GM18951 (cell line): ENCODE measurements at regions not wholly inside any gene's neighbourhood (a gene's known extent, or its start where the extent isn't known, plus 50 kb on each side); places are given as distances from the start of the nearest gene placed in this dataset.

ENCODE experiments used
- POLR2A ChIP-seq: IDR thresholded peaks from 4 replicates; pipeline ENCODE4 v1.6.1; 2011; ENCODE audit warnings: mild to moderate bottlenecking; ENCODE audit not compliant: insufficient read length, insufficient read depth; ENCODE audit errors: extremely low read depth
- in situ Hi-C: fragments of 300-500 bp; cut with MboI; formaldehyde crosslinking; loops from one replicate; pipeline ENCODE4 v1.12.0; 2022; ENCODE audit warnings: low sequenced_read_pairs, mixed read lengths, inconsistent platforms; ENCODE audit not compliant: unreplicated experiment

DNA sequence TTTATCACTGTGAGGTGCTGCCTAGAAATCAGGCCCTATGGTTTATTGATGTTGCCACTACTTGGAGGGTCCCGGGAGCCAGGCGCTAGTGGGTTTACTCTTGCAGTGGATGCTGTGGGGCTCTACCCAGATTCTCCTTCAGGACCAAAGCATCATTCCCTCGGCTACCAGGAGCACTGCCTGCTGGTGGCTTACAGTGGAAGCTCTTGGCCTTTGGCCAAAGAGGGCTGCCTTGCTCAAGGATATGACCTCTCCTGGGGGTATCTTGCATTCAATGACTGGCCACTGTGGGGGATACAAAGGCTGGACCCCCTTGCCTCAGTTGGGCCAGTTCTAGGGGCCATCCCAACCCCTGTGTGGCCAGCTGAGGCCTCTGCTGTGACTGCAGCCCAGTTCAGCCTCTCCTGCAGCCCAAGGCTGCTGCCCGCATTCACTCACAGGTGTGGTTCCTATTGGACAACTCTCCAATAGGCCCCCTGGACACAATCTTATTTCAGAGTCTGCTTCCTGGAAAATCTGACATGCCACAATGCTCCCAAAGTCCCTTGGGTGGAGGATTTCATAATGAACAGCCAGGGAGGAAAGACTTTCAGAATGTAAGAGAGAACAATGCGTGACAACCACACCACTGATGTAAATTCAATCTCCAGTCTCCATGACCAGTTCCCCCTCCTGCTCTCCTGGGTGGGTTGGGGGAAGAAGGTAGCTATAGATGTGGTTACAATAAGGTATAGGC, 196.3 kb downstream of the SNX10 start:
- TF ChIP-seq POLR2A, result no peak
- in situ Hi-C loops, result loop anchor here (25.0 kb wide), 1 partner anchor 601 kb away; no protein-coding TSS in a partner anchor

DNA sequence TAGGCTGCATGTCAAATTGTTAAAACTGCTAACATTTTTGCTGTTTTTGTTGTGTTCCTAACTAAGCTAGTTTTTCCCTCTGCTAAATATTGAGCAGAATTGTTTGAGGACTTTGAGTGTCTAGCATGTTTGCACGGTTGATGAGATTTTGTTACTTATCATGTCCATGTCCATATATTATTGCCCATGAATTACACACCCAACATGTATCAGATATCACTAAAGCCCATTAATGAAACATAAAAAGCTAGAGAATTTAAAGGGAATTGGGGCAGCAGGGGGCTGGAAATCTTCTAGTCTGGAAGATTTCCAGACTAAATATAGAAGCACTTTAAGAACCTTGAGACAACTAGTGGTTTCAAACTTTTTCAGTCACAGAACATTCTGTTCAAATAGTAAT, 197.7 kb downstream of the SNX10 start:
- in situ Hi-C loops, result loop anchor here (25.0 kb wide), 1 partner anchor 602 kb away; no protein-coding TSS in a partner anchor
- no peak for TF ChIP-seq POLR2A

DNA sequence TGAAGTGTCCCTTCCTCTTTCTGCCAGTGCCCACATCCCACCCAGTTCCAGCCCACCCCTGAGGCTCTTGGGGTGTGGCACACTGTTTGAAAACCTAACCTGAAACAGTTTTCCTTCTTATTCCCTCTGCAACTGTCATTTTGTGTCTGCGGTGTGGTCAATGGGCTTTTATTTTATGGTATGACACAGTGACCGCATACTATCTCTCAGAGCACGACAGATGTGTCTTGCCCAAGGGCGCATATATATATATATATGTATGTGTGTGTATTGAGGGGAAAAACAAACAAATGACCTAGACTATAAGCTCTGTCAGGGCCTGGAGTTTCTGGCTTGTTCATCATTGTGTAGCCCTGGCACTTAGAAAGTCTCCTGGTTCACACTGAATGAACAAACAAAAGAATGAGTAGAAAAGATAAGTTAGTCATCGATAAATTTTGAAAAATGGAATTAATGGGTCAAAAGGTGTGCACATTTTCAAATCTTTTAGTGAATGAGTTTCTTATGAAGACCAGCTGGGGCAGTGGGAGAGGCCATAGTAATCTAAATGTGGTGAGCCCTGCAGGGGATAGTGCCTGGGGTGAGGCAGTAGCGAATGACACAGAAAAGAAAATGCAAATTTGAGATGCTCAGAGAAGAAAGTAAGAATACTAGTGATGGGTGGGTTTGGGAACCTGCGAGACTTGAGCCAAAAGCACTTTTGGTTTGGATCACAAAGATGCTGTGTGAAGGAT, 198.4 kb downstream of the SNX10 start:
- no peak for TF ChIP-seq POLR2A
- in situ Hi-C loops, result loop anchor here (25.0 kb wide), 1 partner anchor 603 kb away; no protein-coding TSS in a partner anchor

DNA sequence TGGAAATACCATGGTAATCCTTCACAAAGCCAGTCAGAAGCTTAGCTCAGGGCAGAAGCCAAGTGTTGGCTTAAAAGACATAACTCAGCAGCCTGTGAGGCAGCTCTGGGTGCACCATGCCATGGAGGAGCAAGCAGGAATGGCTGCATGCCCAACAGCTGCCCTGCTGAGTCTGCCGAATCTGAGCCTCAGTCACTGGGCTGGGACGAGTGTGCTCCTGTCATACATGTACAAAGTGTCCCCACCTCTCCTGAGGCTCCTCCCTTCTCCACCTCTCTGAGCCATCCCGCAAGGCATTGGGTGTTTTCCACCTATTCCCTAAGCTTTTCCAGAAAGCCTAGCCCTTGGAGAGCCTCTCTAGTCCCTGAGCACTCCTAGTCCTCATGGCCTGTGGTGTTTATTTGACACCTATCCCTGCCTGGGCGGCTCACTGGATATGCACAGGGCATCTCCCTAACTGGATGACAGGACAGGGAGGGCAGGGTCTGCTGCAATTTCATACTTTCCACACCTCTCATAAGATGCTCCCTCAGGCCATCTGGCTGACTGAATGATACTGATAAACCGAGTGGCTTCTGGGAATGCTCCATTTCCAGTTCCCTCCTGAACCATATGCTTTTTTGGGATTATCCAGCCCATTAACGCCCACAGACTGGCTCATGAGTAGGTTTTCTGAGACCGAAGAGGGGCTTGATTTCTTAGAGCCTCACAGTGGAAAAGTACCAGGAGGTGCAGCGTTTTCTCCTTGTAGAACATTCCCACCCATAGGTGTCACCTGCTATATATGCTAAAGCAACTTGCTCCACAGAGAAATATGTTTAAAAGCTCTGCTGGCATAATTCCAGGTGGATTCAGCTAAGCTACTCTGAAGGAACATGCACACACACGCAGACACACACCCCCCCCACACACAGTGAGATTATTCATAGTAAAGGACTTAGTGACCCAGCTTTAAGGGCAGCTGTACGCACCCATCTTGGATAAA, 199.3 kb downstream of the SNX10 start:
- no peak for TF ChIP-seq POLR2A
- in situ Hi-C loops, result loop anchor here (25.0 kb wide), 1 partner anchor 604 kb away; no protein-coding TSS in a partner anchor

DNA sequence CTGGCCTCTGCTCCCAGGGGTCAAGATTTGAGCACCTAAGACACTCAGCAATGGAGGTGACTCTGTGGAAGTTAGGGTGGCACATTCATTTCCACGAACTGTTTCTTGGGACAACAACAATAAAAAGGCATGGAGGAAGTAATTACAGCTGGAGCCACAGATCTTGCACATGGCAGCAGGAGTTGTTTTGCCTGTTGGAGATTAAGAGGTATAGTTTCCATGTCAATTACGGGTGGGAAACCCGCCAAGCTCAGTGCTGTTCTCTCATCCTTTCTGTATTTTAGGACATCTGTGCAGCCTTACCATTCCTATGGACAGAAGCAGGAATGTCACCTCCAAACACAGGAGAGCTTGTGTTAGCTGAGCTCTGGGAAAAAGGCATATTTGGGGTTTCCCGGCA, 201.2 kb downstream of the SNX10 start:
- no peak for TF ChIP-seq POLR2A
- in situ Hi-C loops, result loop anchor here (25.0 kb wide), 1 partner anchor 606 kb away; no protein-coding TSS in a partner anchor

GRCh38 chr7:26493737-26494428, 202.2 kb downstream of the SNX10 start:
- TF ChIP-seq POLR2A, result no peak
- in situ Hi-C loops, result loop anchor here (25.0 kb wide), 1 partner anchor 607 kb away; no protein-coding TSS in a partner anchor

DNA sequence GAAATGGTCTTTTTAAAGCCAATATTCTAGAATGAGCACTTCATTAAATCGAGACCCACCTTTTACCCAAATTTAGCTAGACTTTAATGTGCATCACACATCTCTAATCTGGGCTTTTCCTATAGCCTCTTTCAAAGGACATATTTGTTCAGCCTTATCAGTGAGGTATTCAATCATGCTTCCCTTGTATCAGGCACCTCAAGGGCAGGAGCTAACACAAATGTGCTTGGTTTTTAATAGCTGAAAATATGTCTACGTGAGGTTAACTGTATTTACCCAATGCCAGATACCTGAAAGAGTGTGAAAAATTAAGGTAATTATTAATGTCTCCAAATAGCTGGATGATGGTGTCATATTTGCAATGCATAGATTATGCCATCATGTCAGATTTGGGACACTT, 203.9 kb downstream of the SNX10 start:
- in situ Hi-C loops, result loop anchor here (25.0 kb wide), 1 partner anchor 608 kb away; no protein-coding TSS in a partner anchor

GRCh38 chr7:26497801-26498596, 206.3 kb downstream of the SNX10 start:
- in situ Hi-C loops, result loop anchor here (25.0 kb wide), 1 partner anchor 611 kb away; no protein-coding TSS in a partner anchor
- no peak for TF ChIP-seq POLR2A

More for the DNA sequence above, 203.9 kb downstream of the SNX10 start:
- no peak for TF ChIP-seq POLR2A

GRCh38 chr7:26499315-26499897, 207.7 kb downstream of the SNX10 start:
- in situ Hi-C loops, result loop anchor here (25.0 kb wide), 1 partner anchor 612 kb away; no protein-coding TSS in a partner anchor
- no peak for TF ChIP-seq POLR2A

GRCh38 chr7:26500749-26501352, 209.2 kb downstream of the SNX10 start:
- TF ChIP-seq POLR2A, result no peak
- in situ Hi-C loops, result loop anchor here (5.0 kb wide), 1 partner anchor 119 kb away; no protein-coding TSS in a partner anchor
